Transverse colon (tissue), 4 donors: ENCODE measurements at regions not wholly inside any gene's neighbourhood (a gene's known extent, or its start where the extent isn't known, plus 50 kb on each side); places are given as distances from the start of the nearest gene placed in this dataset.

Experiments
- CTCF ChIP-seq, 5 experiments: fragments of 200-600 bp in 3 of 5; fragments of 450-650 bp in 2 of 5; sonication (generic) in 3 of 5; IDR thresholded peaks; 1 replicate in 2 of 5; 2 replicates in 3 of 5; pipeline ENCODE4 v1.5.1; 2016 to 2017; ENCODE audit warnings: antibody characterized with exemption in 5 of 5, inconsistent platforms in 3 of 5, mild to moderate bottlenecking in 2 of 5, moderate library complexity in 1 of 5
- EP300 ChIP-seq: sonication (generic); formaldehyde crosslinking; IDR thresholded peaks from one replicate; pipeline ENCODE4 v1.6.1; 2017; ENCODE audit warnings: antibody characterized with exemption, low read depth
- POLR2A ChIP-seq: fragments of 450-650 bp; IDR thresholded peaks from one replicate; pipeline ENCODE4 v1.6.1; 2016; ENCODE audit warnings: antibody characterized with exemption, mild to moderate bottlenecking, moderate library complexity
- POLR2AphosphoS5 ChIP-seq, 3 donors: sonication (generic); formaldehyde crosslinking; IDR thresholded peaks; one replicate each; pipeline ENCODE4 v1.6.1; 2016; ENCODE audit warnings: antibody characterized with exemption in 3 of 3

- no peak for TF ChIP-seq CTCF (IDR thresholded peaks at IDR 0.05)
- no peak for TF ChIP-seq POLR2A
- TF ChIP-seq EP300, result no peak
- no peak for TF ChIP-seq POLR2AphosphoS5 (IDR thresholded peaks at IDR 0.05)
These were observed 65.1 kb upstream of the PMEPA1 start for GRCh38 chr20:57774951-57775350.
